Kidney epithelial cell (primary cell): ENCODE measurements at regions not wholly inside any gene's neighbourhood (a gene's known extent, or its start where the extent isn't known, plus 50 kb on each side); places are given as distances from the start of the nearest gene placed in this dataset.

Experiments used
- DNase-seq: peaks from one replicate; pipeline ENCODE4 v3.0.0-alpha.2; 2010; ENCODE audit warnings: low read depth
- H3K27me3 ChIP-seq: 2 replicates; pipeline ENCODE4 v1.6.0; 2011; ENCODE audit warnings: low read length; ENCODE audit not compliant: control insufficient read depth, insufficient read depth
- H3K36me3 ChIP-seq: 2 replicates; pipeline ENCODE4 v1.5.1; 2011; ENCODE audit warnings: low read length; ENCODE audit not compliant: control insufficient read depth, insufficient read depth
- H3K4me3 ChIP-seq: 2 replicates; pipeline ENCODE4 v1.5.1; 2011; ENCODE audit warnings: low read depth, mild to moderate bottlenecking, control low read depth, low read length
- CTCF ChIP-seq: IDR thresholded peaks from 2 replicates; pipeline ENCODE4 v1.5.1; 2011; ENCODE audit warnings: mild to moderate bottlenecking, moderate library complexity, low read length, control low read depth, inconsistent platforms; ENCODE audit not compliant: insufficient read depth, poor library complexity, severe bottlenecking

- no peak for DNase-seq
- TF ChIP-seq CTCF: no peak
- Histone ChIP-seq H3K36me3 (no peaks in the 10 kb centered on the region), H3K27me3 (no peaks in the 10 kb centered on the region), H3K4me3 (no peak overlapping the region)
These were observed 701.3 kb downstream of the EPHA3 start for GRCh38 chr3:89808680-89809197.

GRCh38 chr3:89813500-89813899 is 706.1 kb downstream of the EPHA3 start:
- Histone ChIP-seq H3K36me3 (no peaks in the 10 kb centered on the region), H3K27me3 (no peaks in the 10 kb centered on the region), H3K4me3 (no peak overlapping the region)
- TF ChIP-seq CTCF: no peak
- no peak for DNase-seq

GRCh38 chr3:89841041-89841440 is 733.6 kb downstream of the EPHA3 start:
- no peak for DNase-seq
- H3K27me3 ChIP-seq: no peaks in the 10 kb centered on the region

GRCh38 chr3:89845053-89845452 is 737.6 kb downstream of the EPHA3 start:
- Histone ChIP-seq H3K27me3 (no peaks in the 10 kb centered on the region), H3K4me3 (no peak overlapping the region), H3K36me3 (no peaks in the 10 kb centered on the region)
- TF ChIP-seq CTCF: no peak
- no peak for DNase-seq

More at GRCh38 chr3:89841041-89841440, 733.6 kb downstream of the EPHA3 start:
- Histone ChIP-seq H3K4me3 (no peak overlapping the region), H3K36me3 (no peaks in the 10 kb centered on the region)
- TF ChIP-seq CTCF: no peak

- H3K4me3 ChIP-seq: no peak overlapping the region
- no peaks in the 10 kb centered on the region for H3K36me3 ChIP-seq
- no peak for TF ChIP-seq CTCF
- no peak for DNase-seq
- H3K27me3 ChIP-seq: no peaks in the 10 kb centered on the region
These were observed 740.5 kb downstream of the EPHA3 start for GRCh38 chr3:89847955-89848354.

- no peak for DNase-seq
- Histone ChIP-seq H3K36me3 (no peaks in the 10 kb centered on the region), H3K27me3 (no peaks in the 10 kb centered on the region), H3K4me3 (no peak overlapping the region)
- peak; percentile 80 for TF ChIP-seq CTCF
These were observed 744.7 kb downstream of the EPHA3 start for GRCh38 chr3:89851974-89852621.
